ENCODE measurements at regions not wholly inside any gene's neighbourhood (a gene's known extent, or its start where the extent isn't known, plus 50 kb on each side); places are given as distances from the start of the nearest gene placed in this dataset.
"Not testable (repeated sequence)": the region's sequence is repeated elsewhere in the genome, so short reads cannot be mapped to it uniquely, and the experiment has no call there.

DNA sequence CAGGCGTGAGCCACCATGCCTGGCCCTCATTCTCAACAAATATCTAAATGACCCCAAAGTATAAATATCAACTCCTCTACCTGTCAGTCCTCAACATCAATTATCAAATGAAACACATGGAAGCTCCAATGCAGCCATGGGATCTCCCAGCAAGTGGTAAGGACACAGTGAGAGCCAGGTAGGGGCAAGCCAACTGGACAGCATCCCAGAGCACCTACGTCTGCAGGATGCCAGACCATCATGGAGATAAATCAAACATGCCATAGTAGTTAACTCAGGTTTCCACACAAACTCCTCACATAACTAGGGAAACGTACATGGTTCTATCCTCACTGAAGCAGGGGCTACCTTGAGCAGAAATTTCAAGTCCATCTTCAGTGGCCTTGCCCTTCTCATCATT lies 159.9 kb upstream of the MED14 start:
- no peak for DNase-seq

DNA sequence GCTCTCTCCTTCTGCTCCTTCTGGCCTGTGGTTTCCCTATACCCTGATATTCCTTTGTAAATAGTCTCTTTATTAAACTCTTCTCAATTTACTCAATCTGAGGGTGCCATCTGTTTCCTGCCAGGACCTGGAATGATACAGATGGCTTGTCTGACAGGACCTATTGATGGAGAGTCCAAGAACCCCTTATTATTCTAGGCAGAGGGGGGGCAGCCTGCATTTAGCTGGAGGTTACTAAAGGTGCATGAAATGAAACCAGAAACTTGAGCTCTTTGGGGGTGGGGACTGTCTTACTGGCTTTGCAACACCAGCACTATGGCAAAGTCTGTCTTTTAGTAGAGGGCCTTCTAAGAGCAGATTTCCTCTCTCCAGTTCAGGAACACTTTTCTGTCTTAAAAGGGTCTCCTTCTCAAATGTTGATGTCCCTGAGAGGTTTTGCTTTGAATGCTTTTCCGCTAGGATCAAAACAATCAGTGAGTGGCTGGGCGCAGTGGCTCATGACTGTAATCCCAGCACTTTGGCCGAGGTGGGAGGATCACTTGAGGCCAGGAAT lies 162.5 kb upstream of the MED14 start:
- peak; percentile 63 for DNase-seq

DNA sequence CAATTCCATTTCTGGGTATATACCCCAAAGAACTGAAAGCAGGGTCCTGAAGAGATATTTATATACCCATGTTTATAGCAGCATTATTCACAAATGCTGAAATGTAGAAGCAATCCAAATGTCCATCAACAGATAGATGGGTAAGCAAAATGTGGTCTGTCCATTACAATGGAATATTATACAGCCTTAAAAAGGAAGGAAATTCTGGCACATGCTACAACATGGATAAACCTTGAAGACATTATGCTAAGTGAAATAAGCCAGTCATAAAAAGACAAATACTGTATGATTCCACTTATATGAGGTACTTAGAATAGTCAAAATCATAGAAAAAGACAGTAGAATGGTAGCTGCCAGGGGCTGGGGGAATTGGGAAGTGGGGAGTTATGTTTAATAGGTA lies 169.4 kb upstream of the MED14 start:
- not testable (repeated sequence) for DNase-seq

DNA sequence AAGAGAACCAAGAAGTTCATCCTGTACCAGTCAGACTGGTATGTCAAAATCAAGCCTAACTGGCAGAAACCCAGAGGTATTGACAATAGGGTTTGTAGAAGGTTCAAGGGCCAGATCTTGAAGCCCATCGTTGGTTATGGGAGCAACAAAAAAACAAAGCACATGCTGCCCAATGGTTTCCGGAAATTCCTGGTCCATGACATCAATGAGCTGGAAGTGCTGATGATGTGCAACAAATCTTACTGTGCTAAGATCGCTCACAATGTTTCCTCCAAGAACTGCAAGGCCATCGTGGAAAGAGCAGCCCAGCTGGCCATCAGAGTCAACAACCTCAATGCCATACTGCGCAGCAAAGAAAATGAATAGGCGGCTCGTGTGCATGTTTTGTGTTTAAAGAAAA lies 172.7 kb upstream of the MED14 start:
- no peak for DNase-seq

DNA sequence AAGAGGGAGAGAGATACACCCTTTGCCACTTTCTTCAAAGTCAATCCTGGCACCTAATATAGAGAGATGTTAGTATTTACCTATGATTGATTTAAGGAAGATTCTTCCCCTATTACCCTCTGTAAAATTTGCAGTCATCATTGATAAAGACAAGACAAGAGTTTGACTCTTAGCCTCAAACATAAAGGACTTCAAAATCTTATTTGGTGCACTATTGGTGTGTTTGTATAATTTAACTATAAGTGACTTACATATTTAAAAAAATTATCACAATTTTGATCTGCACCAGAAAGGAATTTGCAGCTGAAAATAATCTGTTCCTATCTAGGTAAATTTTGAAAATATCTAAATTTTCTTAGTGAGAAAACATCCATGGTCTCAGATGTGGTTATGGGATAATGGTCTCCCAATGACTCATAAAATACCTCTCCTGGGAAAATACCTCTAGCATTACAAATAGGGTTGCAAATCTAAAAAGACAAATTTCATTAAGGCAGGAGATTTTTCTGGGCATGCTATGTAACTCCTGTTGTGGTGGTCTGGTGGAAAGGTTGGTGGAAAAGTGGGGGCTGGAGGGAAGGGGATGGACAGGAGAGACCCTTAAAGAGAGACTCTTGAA lies 173.6 kb upstream of the MED14 start:
- DNase-seq = no peak

DNA sequence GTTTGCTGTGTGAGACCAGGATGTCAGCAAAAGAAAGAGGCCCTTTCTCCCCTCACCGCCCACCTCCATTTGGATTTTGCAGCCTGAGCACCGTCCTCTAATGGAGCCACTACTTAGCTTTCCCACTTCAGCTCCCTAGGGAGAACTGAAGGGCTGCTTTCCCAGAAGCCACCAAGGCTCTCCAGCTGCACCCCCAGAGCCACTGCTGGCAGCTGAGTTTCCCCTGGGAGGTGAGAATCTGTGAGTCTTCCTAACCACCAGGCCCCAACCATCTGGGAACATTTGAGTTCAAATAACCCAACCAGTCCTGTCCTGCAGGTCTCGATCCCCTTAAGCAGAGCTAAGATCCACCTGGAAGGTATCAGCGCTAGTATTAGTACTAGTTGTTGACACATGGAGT lies 173.1 kb upstream of the USP9X start:
- peak; percentile 71 for DNase-seq

DNA sequence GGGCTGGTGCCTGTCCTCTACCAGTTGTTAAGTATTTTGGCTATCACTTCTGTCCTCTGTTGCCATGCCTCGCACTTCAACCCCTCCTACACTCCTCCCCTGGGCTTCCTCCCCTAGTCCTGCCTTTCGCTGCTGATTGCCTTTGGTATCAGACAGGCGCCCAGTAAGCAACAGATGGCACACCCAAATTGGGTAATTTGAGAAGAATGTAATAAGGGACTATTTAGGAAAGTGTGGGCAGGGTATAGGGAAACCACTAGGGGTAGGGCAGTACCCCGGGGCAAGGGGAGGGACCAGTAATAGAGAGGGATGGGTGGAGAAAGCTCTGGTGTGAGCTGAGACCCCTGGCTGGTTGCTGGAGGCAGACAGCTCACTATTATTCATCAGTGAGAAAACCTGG lies 172.7 kb upstream of the USP9X start:
- DNase-seq = peak; percentile 71

DNA sequence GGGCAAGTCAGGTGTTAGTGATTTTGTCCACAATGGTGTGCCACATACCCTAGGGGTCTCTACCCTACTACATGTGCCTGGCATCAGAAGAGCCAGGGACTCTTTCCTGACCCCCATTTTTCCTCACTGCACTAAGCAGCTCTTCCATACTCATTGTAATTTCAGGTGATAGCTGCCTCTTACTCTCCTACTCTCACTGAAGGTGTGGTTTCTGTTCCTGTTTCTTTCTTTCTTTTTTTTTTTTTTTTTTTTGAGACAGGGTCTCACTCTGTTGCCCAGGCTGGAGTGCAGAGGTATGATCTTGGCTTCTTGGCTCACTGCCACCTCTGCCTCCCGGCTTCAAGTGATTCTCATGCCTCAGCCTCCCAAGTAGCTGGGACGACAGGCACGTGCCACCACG lies 164.9 kb upstream of the USP9X start:
- DNase-seq = no peak

DNA sequence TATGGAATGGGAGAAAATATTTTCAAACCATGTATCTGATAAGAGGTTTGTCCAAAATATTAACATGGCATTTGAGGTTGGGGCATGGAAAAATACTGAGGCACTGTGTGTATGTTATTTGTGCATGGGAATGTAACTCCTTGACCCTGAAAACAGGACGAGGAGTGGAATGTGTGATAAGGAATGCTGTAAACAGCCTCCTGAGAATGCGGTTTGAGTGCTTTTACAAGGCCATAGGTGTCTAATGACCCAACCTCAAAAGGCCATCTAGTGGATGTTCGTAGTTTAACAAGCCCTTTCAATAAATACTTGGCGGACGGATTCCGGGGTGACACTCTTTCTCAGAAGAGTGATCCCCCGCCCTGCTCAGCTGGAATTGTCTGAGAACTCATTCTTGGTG lies 162.9 kb upstream of the USP9X start:
- DNase-seq = no peak

DNA sequence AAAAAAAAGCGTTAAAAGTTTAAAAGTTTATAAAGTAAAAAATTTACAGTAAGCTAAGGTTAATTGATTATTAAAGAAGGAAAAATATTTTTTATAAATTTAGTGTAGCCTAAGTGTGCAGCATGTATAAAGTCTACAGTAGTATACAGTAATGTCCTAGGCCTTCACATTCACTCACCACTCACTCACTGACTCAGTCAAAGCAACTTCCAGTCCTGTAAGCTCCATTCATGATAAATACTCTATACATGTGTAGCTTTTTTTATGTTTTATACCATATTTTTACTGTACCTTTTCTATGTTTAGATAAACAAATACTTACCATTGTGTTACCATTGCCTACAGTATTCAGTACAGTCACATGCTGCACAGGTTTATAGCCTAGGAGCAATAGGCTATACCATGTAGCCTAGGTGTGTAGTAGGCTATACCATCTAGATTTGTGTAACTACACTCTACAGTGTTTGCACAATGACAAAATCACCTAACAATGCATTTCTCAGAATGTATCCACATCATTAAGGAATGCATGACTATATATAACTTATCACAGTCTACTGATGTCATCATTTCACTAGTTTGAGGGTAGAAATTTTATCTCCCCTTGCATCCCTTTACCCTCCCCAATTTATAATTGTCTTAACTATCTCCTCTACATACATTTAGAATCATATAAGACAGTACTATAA lies 158.4 kb upstream of the USP9X start:
- not testable (repeated sequence) for DNase-seq

DNA sequence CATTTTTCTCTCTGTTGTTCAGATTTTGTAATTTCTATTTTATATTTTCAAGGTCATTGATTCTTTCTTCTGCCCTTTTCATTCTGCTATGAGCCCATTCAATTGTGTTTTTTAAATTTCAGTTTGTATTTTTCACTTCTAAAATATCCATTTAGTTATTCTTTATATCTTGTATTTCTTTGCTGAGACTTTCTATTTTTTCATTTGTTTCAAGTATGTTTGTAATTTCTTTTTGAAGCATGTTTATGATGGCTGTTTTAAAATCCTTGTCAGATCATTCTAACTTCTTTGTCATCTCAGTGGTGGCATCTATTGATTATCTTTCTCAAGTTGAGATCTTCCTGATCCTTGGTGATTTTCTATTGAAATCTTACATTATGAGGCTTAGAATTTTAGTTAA lies 157.2 kb upstream of the USP9X start:
- no peak for DNase-seq

DNA sequence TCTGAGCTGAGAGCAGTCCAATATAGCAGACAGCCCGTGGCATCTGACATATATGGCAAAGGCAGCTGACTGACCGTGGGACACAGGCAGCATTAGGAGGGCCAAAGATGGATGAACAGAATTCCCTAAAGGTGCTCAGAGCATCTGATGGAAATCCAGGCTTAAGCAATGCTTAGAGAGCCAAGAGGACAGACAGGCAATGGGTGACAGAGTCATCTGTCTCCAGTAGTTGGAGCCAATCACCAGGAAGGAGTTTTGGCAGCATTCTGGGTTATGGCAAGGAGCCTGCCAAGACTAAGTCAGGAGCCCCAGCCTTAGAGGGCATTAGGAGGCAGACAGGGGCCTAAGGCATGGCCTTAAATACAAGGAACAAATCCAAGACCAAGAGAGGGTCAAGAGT lies 153.3 kb upstream of the USP9X start:
- no peak for DNase-seq

DNA sequence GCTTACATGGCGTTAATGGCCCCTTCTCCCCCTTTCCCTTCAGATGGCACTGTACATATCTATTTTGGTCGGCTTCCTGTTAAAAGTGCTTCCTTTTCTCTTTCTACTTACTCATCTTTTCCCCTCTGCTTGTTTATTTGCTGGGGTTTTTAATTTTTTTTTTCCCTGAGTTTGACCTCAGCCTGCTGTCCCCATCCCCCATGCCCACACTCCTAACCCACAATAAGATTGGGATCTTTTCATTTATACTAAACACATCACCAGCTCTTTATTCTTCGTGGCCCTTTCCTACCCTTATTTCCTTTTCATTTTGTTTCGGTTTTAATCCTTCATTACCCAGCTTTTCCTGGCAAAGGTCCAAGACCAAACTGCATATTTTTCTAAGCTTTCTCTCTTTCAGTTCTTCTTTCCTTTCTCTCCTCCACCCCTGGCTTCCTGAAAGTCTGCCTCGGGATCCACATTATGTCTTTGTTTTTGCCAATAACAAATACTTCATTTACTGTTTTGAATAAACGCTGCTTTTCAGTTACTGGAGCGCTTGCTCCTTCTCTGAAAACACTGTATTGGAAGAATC lies 152.0 kb upstream of the USP9X start:
- no peak for DNase-seq

DNA sequence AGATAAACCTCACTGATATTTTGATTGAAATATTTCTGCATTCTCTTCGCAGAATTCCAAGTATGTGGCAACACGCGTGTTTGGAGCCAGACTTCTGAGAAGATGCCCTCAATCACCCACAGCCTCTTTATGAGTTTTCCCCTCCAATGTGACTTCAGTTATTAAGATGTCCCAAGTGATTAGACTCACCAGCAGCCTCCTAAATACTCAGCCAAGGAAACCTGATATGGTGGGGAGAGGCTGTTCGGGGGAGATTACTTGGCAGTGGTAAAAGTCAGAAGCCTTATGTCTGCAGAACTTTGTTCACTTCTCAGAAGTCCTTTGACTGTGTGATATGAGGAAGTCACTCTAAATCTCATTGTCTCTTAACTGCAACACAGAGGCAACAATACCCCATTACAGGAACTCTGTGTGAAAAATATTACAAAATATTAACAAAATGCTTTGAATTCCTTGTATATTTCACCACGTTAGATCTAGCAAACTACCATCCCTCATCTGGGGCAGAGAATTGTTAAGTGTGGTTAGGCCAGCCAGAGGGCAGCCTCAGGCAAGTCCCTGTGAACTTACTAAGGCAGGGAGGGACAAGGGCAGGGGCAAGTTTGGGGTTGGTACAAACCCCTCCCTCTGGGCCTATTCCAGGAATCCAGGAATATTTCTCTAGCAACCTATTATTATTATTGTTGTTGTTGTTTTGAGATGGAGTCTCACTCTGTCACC lies 151.4 kb upstream of the USP9X start:
- DNase-seq = no peak

DNA sequence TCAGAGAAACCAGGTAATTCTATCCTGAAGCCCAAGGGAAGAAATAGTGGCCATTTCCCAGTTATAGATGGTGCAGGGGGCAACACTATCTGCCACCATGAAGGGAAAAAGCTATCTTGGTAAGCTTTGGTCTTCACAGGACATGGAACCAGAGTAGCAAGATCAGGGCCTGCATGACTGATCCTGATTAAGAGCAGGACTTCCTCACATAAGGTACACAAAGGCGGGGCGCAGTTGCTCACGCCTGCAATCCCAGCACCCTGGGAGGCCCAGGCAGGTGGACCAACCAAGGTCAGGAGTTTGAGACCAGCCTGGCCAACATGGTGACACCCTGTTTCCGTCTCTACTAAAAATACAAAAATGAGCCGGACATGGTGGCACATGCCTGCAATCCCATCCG lies 148.4 kb upstream of the USP9X start:
- DNase-seq = no peak

DNA sequence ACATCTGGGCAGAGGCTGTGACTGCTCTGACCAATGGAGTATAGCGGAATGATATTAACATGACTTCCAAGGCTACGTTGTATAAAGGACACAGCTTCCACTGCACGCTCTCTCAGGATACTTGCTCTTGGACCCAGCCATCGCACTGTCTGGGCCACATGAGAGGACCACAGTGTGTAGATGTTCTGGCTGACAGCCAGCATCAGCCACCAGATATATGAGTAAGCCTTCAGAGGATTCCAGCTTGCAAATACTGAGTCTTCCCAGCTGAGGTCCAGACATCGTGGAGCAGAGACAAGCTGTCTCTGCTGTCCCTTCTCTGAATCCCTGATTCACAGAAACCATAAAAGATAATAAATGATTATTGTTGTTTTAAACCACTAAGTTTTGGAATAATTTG lies 146.8 kb upstream of the USP9X start:
- DNase-seq = no peak

DNA sequence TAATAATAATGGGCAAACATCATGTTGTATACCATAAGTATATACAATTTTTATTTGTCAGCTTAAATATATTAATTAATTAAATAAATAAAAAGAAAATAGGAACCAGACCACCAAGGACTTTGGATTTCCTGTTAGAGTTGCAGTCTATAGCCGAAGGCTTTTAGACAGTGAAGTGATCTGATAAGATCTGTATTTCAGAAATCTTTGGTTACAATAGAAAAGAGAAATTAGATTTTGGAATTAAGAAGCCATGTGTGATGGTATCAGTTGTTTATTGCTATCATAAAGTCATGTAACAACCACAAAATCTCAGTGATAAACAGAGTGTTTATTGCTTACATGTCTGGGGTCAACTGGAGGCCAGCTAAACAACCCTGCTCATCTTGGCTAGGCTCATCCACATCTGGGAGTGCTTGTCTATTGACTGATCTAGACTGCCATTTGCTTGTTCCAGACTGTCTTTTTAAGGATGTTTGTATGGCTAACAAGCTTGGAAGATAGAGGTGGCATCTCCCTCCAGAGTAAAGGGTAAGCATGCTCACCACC lies 142.1 kb upstream of the USP9X start:
- no peak for DNase-seq

DNA sequence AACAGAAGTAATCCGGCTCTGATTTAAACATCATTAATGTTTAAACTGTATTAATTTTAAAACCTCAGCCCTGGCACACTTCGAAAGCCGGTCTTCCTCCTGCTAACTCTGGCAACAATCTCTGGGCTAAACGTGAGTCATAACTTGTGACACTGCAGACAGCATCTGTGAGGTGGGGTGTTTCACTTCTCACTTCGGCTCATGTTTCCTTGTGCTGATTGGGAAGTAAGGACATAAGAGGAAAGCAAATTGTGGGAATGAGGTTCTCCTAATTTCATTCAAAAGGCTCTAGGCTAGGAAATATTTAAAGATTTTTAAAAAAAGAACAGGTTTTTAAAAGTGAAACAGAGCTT lies 139.9 kb upstream of the USP9X start:
- DNase-seq = no peak

DNA sequence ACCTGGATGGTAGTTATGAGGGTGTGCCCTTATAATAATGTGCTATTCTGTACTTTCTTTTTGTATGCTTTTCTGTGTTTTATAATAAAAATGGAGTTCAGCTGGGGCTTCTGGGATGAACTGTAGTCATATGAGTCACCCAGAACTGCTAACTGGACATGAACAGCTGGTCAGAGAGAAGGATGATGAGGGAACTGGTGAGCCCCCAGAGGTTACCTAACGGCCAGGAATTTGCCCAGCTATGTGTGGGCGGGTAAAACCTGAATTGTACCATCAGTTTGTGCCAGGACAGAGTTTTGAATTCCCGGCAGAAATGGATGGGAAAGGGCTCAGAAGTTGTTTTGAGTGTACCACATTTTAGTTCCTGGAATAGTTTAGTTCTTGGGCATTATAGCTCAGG lies 138.0 kb upstream of the USP9X start:
- DNase-seq = no peak

DNA sequence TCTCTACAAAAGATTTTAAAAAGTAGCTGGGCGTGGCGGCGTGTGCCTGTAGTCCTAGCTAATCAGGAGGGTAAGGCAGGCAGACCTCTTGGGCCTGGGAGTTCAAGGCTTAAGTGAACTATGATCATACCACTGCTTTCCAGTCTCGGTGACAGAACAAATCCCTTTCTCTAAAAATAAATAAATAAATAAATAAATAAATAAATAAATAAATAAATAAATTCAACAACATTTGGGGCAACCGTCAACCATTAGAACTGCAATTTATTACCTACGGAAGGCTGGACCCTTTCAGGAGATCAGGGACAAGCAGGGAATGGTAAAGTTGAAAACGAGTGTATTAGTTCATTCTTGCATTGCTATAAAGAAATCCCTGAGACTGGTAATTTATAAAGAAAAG lies 136.2 kb upstream of the USP9X start:
- no peak for DNase-seq

DNA sequence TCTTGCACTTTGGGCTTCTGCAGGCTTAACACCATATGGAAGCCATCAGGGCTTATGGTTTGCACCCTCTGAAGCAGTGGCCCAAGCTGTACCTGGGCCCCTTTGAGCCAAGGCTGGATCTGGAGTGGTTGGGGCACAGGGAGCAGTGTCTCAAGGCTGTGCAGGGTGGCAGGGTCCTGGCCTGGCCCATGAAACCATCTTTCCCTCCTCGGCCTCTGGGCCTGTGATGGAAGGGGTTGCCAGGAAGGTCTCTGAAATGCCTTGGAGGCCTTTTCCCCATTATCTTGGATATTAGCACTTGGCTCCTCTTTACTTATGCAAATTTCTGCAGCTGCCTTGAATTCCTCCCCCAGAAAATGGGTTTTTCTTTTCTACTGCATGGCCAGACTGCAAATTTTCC lies 134.7 kb upstream of the USP9X start:
- no peak for DNase-seq

DNA sequence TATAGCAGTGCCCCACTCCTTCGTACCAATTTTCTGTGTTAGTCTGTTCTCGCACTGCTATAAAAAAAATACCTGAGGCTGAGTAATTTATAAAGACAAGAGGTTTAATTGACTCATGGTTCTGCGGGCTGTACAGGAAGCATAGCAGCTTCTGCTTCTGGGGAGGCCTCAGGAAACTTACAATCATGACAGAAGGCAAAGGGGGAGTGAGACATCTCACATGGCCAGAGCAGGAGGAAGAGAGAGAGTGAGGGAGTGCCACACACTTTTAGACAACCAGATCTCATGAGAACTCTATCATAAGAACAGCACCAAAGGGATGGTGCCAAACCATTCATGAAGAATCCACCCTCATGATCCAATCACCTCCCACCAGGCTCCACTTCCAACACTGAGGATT lies 133.8 kb upstream of the USP9X start:
- not testable (repeated sequence) for DNase-seq

DNA sequence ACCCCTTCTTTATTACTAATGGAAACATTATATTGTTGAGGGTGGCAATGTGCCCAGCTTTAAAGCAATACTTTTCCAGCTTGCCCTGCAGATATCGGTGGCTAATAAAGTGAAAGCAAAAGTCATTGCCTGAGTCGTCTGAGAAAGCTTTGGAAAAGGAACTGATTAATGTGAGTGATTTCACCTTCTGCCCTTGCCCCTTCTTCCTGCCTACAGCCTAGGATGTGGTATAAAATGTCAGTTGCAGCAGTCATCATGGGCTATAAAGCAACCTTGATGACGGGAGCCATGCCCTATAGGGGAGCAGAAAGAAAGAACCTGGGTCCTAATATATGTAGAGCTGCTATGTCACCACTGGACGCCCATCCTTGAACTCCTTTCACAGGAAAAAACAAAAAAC lies 132.4 kb upstream of the USP9X start:
- DNase-seq = no peak

DNA sequence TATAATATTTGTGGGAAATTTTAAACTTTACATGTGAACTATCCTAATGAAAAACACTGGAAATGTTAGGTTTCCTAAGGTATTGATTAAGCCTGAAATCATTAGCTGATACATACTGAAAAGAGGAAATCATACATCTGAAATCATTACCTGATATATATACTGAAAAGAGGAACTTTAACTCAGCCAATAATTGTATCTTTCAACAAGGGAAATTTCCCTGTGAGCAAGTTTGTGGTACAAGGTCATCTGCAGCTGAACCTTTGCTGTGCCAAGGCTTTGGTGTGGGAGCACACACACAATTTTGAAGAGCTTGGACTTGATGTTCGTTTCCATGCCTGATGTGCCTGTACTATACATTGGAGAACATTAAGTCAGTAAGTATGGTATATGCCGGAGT lies 131.9 kb upstream of the USP9X start:
- no peak for DNase-seq
